ENCODE measurements at regions not wholly inside any gene's neighbourhood (a gene's known extent, or its start where the extent isn't known, plus 50 kb on each side); places are given as distances from the start of the nearest gene placed in this dataset.

GRCh38 chr20:17825960-17826843 is 126.4 kb downstream of the BANF2 start:
- TF ChIP-seq ZSCAN23 (tag by site-specific recombination; IDR thresholded peaks at IDR 0.05) (no peak), PRDM2 (tag by site-specific recombination; IDR thresholded peaks at IDR 0.05; ENCODE audit: borderline replicate concordance) (no peak), ATF2 (tag by site-specific recombination; IDR thresholded peaks at IDR 0.05; ENCODE audit: low read depth) (no peak), ZNF138 (tag by site-specific recombination; IDR thresholded peaks at IDR 0.05; ENCODE audit: borderline replicate concordance) (no peak), ZNF23 (tag by site-specific recombination; IDR thresholded peaks at IDR 0.05; ENCODE audit: borderline replicate concordance) (no peak), REST (tag by site-specific recombination; IDR thresholded peaks at IDR 0.05) (no peak), GLI2 (tag by site-specific recombination; IDR thresholded peaks at IDR 0.05; ENCODE audit: borderline replicate concordance, low read depth) (no peak), ZNF610 (tag by site-specific recombination; IDR thresholded peaks at IDR 0.05; ENCODE audit: borderline replicate concordance) (no peak), HIC1 (tag by site-specific recombination; IDR thresholded peaks at IDR 0.05) (no peak), TRIM28 (IDR thresholded peaks at IDR 0.05; ENCODE audit: borderline replicate concordance, low read length) (no peak), MZF1 (tag by site-specific recombination; IDR thresholded peaks at IDR 0.05; ENCODE audit: borderline replicate concordance) (no peak), ZNF660 (tag by site-specific recombination; IDR thresholded peaks at IDR 0.05) (no peak), ZNF391 (tag by site-specific recombination; IDR thresholded peaks at IDR 0.05; ENCODE audit: borderline replicate concordance, low read depth) (no peak), SP7 (tag by site-specific recombination; IDR thresholded peaks at IDR 0.05) (no peak)
- Histone ChIP-seq H3K36me3 (ENCODE audit: control insufficient read depth in 2 of 2, insufficient read depth in 1 of 2, low read length in 2 of 2) (no peaks in the 10 kb centered on the region), H3K9me3 (ENCODE audit: control insufficient read depth, insufficient read depth, low read depth, low read length) (no peaks in the 10 kb centered on the region), H3K27ac (ENCODE audit: extremely low read depth, low read depth, low read length) (no peak overlapping the region), H3K4me1 (ENCODE audit: control insufficient read depth, insufficient read depth, low read length) (no peaks in the 10 kb centered on the region), H3K4me3 (ENCODE audit: low read depth, low read length) (no peak overlapping the region)
- ChIA-PET POLR2A (no interaction called here), CTCF (interaction anchor here (0.9 to 1.0 kb wide), 2 partner anchors 19 to 146 kb away, joined by 3 to 4 read pairs; no protein-coding TSS in a partner anchor)

Data from HEK293 (cell line).